HPDE6-E6E7 (cell line): ENCODE measurements at regions not wholly inside any gene's neighbourhood (a gene's known extent, or its start where the extent isn't known, plus 50 kb on each side); places are given as distances from the start of the nearest gene placed in this dataset.

Experiments used
- DNase-seq: peaks from one replicate; pipeline ENCODE4 v3.0.0; 2011; ENCODE audit warnings: missing footprints; ENCODE audit errors: extremely low spot score

GRCh38 chr14:53468876-53469275, 315.8 kb upstream of the DDHD1 start:
- DNase-seq, result no peak

GRCh38 chr14:53464376-53464775, 311.3 kb upstream of the DDHD1 start:
- no peak for DNase-seq

GRCh38 chr14:53462931-53463778, 310.0 kb upstream of the DDHD1 start:
- DNase-seq, result no peak

GRCh38 chr14:53461858-53462257, 308.7 kb upstream of the DDHD1 start:
- DNase-seq, result no peak

- no peak for DNase-seq
Observed at GRCh38 chr14:53460544-53460943, 307.4 kb upstream of the DDHD1 start.

GRCh38 chr14:53458368-53458814, 305.3 kb upstream of the DDHD1 start:
- peak; percentile 22 for DNase-seq

GRCh38 chr14:53456931-53457330, 303.8 kb upstream of the DDHD1 start:
- DNase-seq, result no peak

- no peak for DNase-seq
Observed at GRCh38 chr14:53452005-53452673, 299.0 kb upstream of the DDHD1 start.

- no peak for DNase-seq
Observed at GRCh38 chr14:53450871-53451270, 297.7 kb upstream of the DDHD1 start.

- no peak for DNase-seq
Observed at GRCh38 chr14:53448682-53449081, 295.6 kb upstream of the DDHD1 start.

GRCh38 chr14:53444677-53445312, 291.7 kb upstream of the DDHD1 start:
- DNase-seq, result no peak

- no peak for DNase-seq
Observed at GRCh38 chr14:53441789-53442188, 288.7 kb upstream of the DDHD1 start.

- DNase-seq, result no peak
Observed at GRCh38 chr14:53437858-53438257, 284.7 kb upstream of the DDHD1 start.

- DNase-seq, result peak; percentile 56
Observed at GRCh38 chr14:53432378-53432802, 279.3 kb upstream of the DDHD1 start.

- DNase-seq, result no peak
Observed at GRCh38 chr14:53430870-53431269, 277.7 kb upstream of the DDHD1 start.

- DNase-seq, result no peak
Observed at GRCh38 chr14:53412819-53413675, 259.9 kb upstream of the DDHD1 start.

- no peak for DNase-seq
Observed at GRCh38 chr14:53411125-53411524, 258.0 kb upstream of the DDHD1 start.

- no peak for DNase-seq
Observed at GRCh38 chr14:53409969-53410368, 256.8 kb upstream of the DDHD1 start.

- no peak for DNase-seq
Observed at GRCh38 chr14:53409289-53409688, 256.2 kb upstream of the DDHD1 start.

GRCh38 chr14:53408175-53408879, 255.2 kb upstream of the DDHD1 start:
- DNase-seq, result no peak

- DNase-seq, result no peak
Observed at GRCh38 chr14:53406519-53406918, 253.4 kb upstream of the DDHD1 start.
